ENCODE measurements at regions not wholly inside any gene's neighbourhood (a gene's known extent, or its start where the extent isn't known, plus 50 kb on each side); places are given as distances from the start of the nearest gene placed in this dataset.
A peak's percentile ranks its signal among the peaks of the same experiment; 100 is the strongest.
"Not testable (repeated sequence)": the region's sequence is repeated elsewhere in the genome, so short reads cannot be mapped to it uniquely, and the experiment has no call there.

GRCh38 chr15:95698230-95698629 is 632.3 kb upstream of the NR2F2 start:
- no peak overlapping the region for H3K27ac Mint-ChIP-seq
- H3K4me3 Mint-ChIP-seq: no peak overlapping the region
- peaks cover 6% of the 10 kb centered on the region in 3 donors for H3K27me3 Mint-ChIP-seq (ENCODE audit: low read depth in 3 of 3)
- peaks cover 34 to 68% (median 53%) of the 10 kb centered on the region in 6 donors for H3K9me3 Mint-ChIP-seq
- no peak for DNase-seq
- H3K36me3 Mint-ChIP-seq: peaks cover 18 to 23% (median 19%) of the 10 kb centered on the region in 3 donors
- H3K4me1 Mint-ChIP-seq: no peaks in the 10 kb centered on the region

GRCh38 chr15:95698951-95699350 is 631.5 kb upstream of the NR2F2 start:
- H3K27ac Mint-ChIP-seq: no peak overlapping the region
- no peak overlapping the region for H3K4me3 Mint-ChIP-seq
- H3K4me1 Mint-ChIP-seq: no peaks in the 10 kb centered on the region
- peaks cover 16 to 23% (median 18%) of the 10 kb centered on the region in 3 donors for H3K36me3 Mint-ChIP-seq
- peaks cover 32 to 61% (median 47%) of the 10 kb centered on the region in 6 donors for H3K9me3 Mint-ChIP-seq
- no peak for DNase-seq
- peaks cover 6% of the 10 kb centered on the region in 3 donors for H3K27me3 Mint-ChIP-seq (ENCODE audit: low read depth in 3 of 3)

- H3K27ac Mint-ChIP-seq: no peak overlapping the region
- no peak overlapping the region for H3K4me3 Mint-ChIP-seq
- peaks cover 28 to 55% (median 41%) of the 10 kb centered on the region in 6 donors for H3K9me3 Mint-ChIP-seq
- no peak for DNase-seq
- peaks cover 6% of the 10 kb centered on the region in 3 donors for H3K27me3 Mint-ChIP-seq (ENCODE audit: low read depth in 3 of 3)
- H3K4me1 Mint-ChIP-seq: no peaks in the 10 kb centered on the region
- H3K36me3 Mint-ChIP-seq: peaks cover 10 to 17% (median 14%) of the 10 kb centered on the region in 3 donors
Measured at GRCh38 chr15:95699578-95699977, 630.9 kb upstream of the NR2F2 start.

GRCh38 chr15:95700692-95701091 is 629.8 kb upstream of the NR2F2 start:
- H3K4me3 Mint-ChIP-seq, H3K4me1 Mint-ChIP-seq, DNase-seq, H3K27ac Mint-ChIP-seq: not testable (repeated sequence)
- Mint-ChIP-seq H3K36me3 (peaks cover 10 to 16% (median 14%) of the 10 kb centered on the region in 3 donors), H3K9me3 (peaks cover 20 to 44% (median 32%) of the 10 kb centered on the region in 6 donors), H3K27me3 (ENCODE audit: low read depth in 3 of 3) (peaks cover 6 to 10% (median 6%) of the 10 kb centered on the region in 3 donors)

DNA sequence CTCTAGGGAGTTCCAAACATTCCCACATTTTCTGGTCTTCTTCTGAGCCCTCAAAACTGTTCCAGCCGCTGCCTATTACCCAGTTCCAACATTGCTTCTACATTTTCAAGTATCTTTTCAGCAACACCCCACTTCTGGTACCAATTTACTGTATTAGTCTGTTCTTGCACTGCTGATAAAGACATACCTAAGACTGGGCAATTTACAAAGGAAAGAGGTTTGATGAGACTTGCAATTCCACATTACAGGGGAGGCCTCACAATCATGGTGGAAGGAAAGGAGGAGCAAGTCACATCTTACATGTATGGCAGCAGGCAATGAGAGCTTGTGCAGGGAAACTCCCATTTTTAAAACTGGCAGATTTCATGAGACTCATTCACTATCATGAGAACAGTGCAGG is 629.1 kb upstream of the NR2F2 start:
- DNase-seq: no peak
- H3K36me3 Mint-ChIP-seq: peaks cover 12 to 16% (median 14%) of the 10 kb centered on the region in 3 donors
- H3K4me3 Mint-ChIP-seq: no peak overlapping the region
- peaks cover 20 to 42% (median 32%) of the 10 kb centered on the region in 6 donors for H3K9me3 Mint-ChIP-seq
- no peaks in the 10 kb centered on the region for H3K4me1 Mint-ChIP-seq
- no peak overlapping the region for H3K27ac Mint-ChIP-seq
- peaks cover 6 to 10% (median 6%) of the 10 kb centered on the region in 3 donors for H3K27me3 Mint-ChIP-seq (ENCODE audit: low read depth in 3 of 3)

- Mint-ChIP-seq H3K4me3 (no peak overlapping the region), H3K4me1 (no peaks in the 10 kb centered on the region), H3K9me3 (peaks cover 0 to 4% (median 0%) of the 10 kb centered on the region in 6 donors), H3K36me3 (peaks cover 0 to 8% (median 2%) of the 10 kb centered on the region in 3 donors), H3K27me3 (ENCODE audit: low read depth in 3 of 3) (peaks cover 2 to 7% (median 3%) of the 10 kb centered on the region in 3 donors), H3K27ac (no peak overlapping the region)
- DNase-seq: no peak
Measured at GRCh38 chr15:95709959-95710695, 620.4 kb upstream of the NR2F2 start.

DNA sequence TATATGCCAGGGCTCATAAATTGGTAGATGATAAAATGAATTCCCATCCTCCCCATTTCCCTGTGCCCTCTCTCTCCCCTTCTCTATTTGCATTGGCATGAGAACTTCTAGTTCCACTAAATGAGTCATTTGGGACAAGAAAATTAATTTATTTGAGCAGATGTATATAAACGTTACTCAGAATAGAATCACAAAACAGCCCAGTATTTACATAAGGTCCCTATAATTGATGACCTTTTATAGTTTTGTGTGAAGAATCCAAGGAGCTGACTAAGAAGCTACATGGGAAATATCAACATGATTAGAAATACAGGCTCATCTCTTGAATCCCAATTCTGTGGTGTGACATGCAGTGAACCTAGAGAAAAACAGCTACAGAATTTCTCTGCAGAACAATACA is 617.7 kb upstream of the NR2F2 start:
- no peaks in the 10 kb centered on the region for H3K4me1 Mint-ChIP-seq
- H3K36me3 Mint-ChIP-seq: peaks cover 0 to 4% (median 0%) of the 10 kb centered on the region in 3 donors
- H3K27ac Mint-ChIP-seq: no peak overlapping the region
- H3K9me3 Mint-ChIP-seq: peaks cover 0 to 2% (median 0%) of the 10 kb centered on the region in 6 donors
- no peak for DNase-seq
- H3K27me3 Mint-ChIP-seq (ENCODE audit: low read depth in 3 of 3): peaks cover 0 to 7% (median 5%) of the 10 kb centered on the region in 3 donors
- H3K4me3 Mint-ChIP-seq: no peak overlapping the region

DNA sequence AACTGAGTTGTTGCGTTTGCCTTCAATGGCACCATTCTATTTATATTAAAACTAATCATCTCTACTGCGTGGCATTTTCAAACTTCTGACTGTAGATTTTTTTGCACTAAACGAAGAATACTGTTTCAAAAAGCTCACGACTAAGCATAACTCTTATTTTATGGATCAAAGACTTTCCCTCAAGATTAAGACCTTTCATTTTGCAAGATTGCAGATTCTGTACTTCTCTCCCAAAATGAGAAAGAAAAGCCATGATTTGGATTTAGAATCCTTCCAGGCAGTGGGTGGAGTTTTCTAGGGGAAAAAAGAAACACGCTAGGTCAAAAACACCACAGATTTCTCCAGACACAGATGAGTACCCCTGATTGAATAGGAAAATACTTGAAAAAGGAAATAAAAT is 617.2 kb upstream of the NR2F2 start:
- Mint-ChIP-seq H3K4me3 (no peak overlapping the region), H3K36me3 (peaks cover 0 to 4% (median 0%) of the 10 kb centered on the region in 3 donors), H3K27ac (no peak overlapping the region), H3K9me3 (peaks cover 0 to 2% (median 0%) of the 10 kb centered on the region in 6 donors), H3K27me3 (ENCODE audit: low read depth in 3 of 3) (peaks cover 2 to 5% (median 4%) of the 10 kb centered on the region in 3 donors), H3K4me1 (no peaks in the 10 kb centered on the region)
- DNase-seq: no peak

DNA sequence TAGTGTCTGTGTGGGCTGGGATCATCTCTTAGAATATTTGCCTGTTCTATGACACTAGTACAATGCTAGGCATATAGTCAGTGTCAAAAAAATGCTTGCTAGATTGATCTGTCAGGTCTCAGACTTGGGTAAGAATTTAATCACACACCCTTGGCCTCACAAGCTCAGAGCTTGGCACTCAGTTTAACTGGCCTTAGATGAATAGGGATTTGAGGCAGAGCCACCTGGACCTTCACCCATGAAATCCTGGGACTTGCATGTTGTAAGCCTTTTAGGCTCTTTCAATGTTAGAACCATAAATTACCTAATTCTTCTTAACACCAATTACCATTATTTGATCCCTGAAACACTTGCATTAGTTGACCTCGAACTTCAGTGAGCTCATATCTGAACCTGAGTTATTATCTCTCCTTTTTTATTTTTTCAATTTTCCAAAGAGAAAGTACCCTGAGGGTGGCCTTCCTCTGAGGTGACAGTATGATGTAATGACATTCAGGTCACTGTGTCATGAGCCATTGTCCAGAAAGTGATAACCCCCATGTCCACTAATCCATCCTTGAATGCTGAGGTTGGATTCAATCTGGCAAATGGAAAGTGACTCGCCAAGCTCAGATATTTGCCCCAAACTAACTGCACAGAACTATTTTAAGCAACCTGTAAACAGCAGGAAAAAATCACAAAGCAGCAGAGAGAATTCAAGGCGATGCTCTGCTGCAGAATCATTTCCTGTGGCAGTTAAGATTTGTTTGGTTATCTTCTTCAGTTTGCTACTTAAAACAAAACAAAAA is 615.2 kb upstream of the NR2F2 start:
- Mint-ChIP-seq H3K27me3 (ENCODE audit: low read depth in 3 of 3) (peaks cover 2 to 5% (median 4%) of the 10 kb centered on the region in 3 donors), H3K36me3 (peaks cover 0 to 4% (median 0%) of the 10 kb centered on the region in 3 donors), H3K27ac (no peak overlapping the region), H3K4me1 (no peaks in the 10 kb centered on the region), H3K4me3 (no peak overlapping the region), H3K9me3 (peaks cover 0 to 2% (median 0%) of the 10 kb centered on the region in 6 donors)
- DNase-seq: no peak

DNA sequence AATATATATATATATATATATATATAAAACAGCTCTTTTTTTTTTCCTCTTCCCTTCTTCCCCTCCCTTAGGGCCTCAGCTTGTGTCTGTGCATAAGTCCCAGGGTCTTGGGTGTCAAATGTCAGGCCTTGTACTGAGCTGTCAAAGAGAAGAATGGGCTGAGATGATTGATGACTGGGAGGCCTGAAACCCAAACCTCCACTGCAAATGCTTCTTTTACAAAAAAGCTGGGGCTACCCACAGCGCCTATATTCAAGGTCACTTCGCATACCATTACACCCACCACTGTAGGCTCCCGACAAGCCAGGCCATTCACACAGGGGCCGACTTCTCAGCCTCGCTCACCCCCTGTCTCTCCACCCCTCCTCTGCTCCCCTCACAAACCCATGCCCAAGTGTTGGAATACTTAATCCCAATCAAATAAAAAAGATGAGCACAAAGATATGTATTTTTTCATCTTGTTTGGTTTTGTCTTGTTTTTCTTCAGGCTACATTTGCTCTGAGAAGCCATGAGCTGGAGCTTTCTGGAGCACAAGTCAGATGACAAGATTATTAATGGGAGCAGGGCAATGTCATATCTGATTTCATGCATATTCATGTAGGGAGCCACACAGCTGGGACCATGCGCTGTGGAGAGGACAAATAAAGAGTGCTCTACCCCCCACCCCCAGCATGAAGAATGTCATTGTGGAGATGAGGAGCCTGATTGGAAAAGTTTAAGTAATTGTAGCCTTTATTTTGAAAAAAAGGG is 614.4 kb upstream of the NR2F2 start:
- DNase-seq: no peak
- Mint-ChIP-seq H3K4me3 (no peak overlapping the region), H3K27me3 (ENCODE audit: low read depth in 3 of 3) (peaks cover 0 to 6% (median 3%) of the 10 kb centered on the region in 3 donors), H3K27ac (peak overlapping the region in 1 of 6 donors; percentile 13), H3K36me3 (peaks cover 0 to 4% (median 0%) of the 10 kb centered on the region in 3 donors), H3K4me1 (no peaks in the 10 kb centered on the region), H3K9me3 (peaks cover 0 to 2% (median 0%) of the 10 kb centered on the region in 6 donors)

- no peaks in the 10 kb centered on the region for H3K4me1 Mint-ChIP-seq
- no peak overlapping the region for H3K4me3 Mint-ChIP-seq
- DNase-seq: no peak
- no peak overlapping the region for H3K27ac Mint-ChIP-seq
- H3K27me3 Mint-ChIP-seq (ENCODE audit: low read depth in 3 of 3): peaks cover 0 to 6% (median 3%) of the 10 kb centered on the region in 3 donors
- H3K9me3 Mint-ChIP-seq: peaks cover 0 to under 1% (median 0%) of the 10 kb centered on the region in 6 donors
- peaks cover 0 to 2% (median 0%) of the 10 kb centered on the region in 3 donors for H3K36me3 Mint-ChIP-seq
Measured at GRCh38 chr15:95716708-95717107, 613.8 kb upstream of the NR2F2 start.

DNA sequence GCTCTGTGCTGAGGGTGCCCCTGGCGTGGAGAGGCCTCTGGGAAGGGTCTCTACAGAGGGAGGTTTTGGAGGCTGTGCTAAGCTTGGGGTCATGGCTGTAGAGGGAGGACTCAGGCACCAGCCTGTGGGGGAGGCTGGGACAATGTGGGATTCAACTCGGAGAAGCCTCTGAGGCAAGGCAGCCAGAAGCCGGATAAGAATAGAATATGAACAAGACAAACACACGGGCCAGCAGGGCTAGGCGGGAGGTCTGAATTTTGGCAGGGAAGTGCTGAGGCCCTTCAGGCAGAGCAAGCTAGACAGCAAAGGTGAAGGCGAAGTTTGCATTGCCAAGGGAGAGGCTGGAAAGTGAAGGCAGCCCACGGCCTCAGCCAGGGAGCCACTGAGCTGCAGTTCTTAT is 612.1 kb upstream of the NR2F2 start:
- no peak overlapping the region for H3K4me3 Mint-ChIP-seq
- no peaks in the 10 kb centered on the region for H3K36me3 Mint-ChIP-seq
- no peak overlapping the region for H3K27ac Mint-ChIP-seq
- peaks cover 0 to 2% (median 0%) of the 10 kb centered on the region in 6 donors for H3K9me3 Mint-ChIP-seq
- DNase-seq: no peak
- peaks cover 1 to 10% (median 6%) of the 10 kb centered on the region in 3 donors for H3K27me3 Mint-ChIP-seq (ENCODE audit: low read depth in 3 of 3)
- H3K4me1 Mint-ChIP-seq: no peaks in the 10 kb centered on the region

DNA sequence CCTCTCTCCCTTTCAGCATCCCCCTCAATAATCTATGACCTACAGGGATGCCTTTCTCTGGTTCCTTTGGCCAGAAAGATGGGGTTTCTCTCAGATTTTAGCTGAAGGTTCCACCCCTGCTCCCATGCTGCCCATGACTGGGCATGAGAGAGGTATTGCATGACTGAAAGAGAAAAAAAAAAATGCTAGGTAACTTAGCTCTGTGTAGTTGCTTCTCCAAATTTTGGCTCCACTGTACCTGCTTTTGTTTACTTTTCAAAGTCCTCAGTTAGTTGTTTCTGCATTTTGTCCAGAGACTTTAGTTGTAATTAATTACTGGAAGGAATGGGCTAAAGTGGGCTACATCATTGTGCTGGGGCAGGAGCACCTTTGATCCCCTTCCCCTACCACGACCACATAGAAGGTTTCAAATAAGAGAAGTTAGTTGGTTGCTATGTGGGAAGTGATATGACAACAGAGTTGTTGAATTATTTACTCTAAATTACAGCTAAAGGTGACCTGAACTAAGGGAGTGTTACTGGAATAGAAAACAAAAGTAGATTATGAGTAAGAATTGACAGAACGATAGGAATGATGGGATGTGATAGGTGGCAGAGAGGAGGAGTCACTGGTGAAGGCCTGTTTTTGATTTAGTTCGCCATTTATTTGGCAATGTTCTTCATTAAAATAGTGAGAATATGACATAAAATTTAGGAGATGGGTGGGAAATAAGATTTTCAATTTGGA is 605.4 kb upstream of the NR2F2 start:
- no peak for DNase-seq
- Mint-ChIP-seq H3K4me3 (no peak overlapping the region), H3K27me3 (ENCODE audit: low read depth in 3 of 3) (peaks cover 5 to 9% (median 7%) of the 10 kb centered on the region in 3 donors), H3K36me3 (peaks cover 0 to 3% (median 3%) of the 10 kb centered on the region in 3 donors), H3K9me3 (peaks cover 0 to 4% (median 0%) of the 10 kb centered on the region in 6 donors), H3K4me1 (no peaks in the 10 kb centered on the region), H3K27ac (no peak overlapping the region)

All from immature natural killer cell (primary cell).